GM23338 (cell line): ENCODE measurements at regions not wholly inside any gene's neighbourhood (a gene's known extent, or its start where the extent isn't known, plus 50 kb on each side); places are given as distances from the start of the nearest gene placed in this dataset.

Source experiments
- ATAC-seq: fragments of 200-7000 bp; cut with Tn5 transposase; 3 replicates; pipeline ENCODE4 v1.9.1; 2020
- DNase-seq: peaks from one replicate; pipeline ENCODE4 v3.0.0-alpha.2; 2015; ENCODE audit warnings: low spot score
- H2AFZ ChIP-seq: fragments of 200-600 bp; sonication (generic); 2 replicates; pipeline ENCODE4 v1.8.0; 2016; ENCODE audit warnings: antibody characterized with exemption, mild to moderate bottlenecking, moderate library complexity
- H3F3A ChIP-seq: fragments of 200-600 bp; sonication (generic); replicated peaks from 2 replicates; pipeline ENCODE4 v1.8.0; 2017; ENCODE audit warnings: antibody characterized with exemption, mixed run types, low read depth
- H3K27ac ChIP-seq: fragments of 200-600 bp; sonication (generic); 2 replicates; pipeline ENCODE4 v1.6.1; 2016; ENCODE audit warnings: low read depth
- H3K27me3 ChIP-seq: fragments of 200-600 bp; sonication (generic); 2 replicates; pipeline ENCODE4 v1.8.0; 2016; ENCODE audit warnings: mild to moderate bottlenecking, mixed run types, moderate library complexity; ENCODE audit not compliant: insufficient read depth
- H3K36me3 ChIP-seq: fragments of 200-600 bp; sonication (generic); 2 replicates; pipeline ENCODE4 v1.8.0; 2016; ENCODE audit warnings: mild to moderate bottlenecking; ENCODE audit not compliant: insufficient read depth
- H3K4me1 ChIP-seq: fragments of 200-600 bp; sonication (generic); 2 replicates; pipeline ENCODE4 v1.8.0; 2016; ENCODE audit warnings: mild to moderate bottlenecking, moderate library complexity; ENCODE audit not compliant: insufficient read depth
- H3K4me2 ChIP-seq: fragments of 200-600 bp; sonication (generic); 2 replicates; pipeline ENCODE4 v1.7.1; 2017; ENCODE audit warnings: mixed run types
- H3K4me3 ChIP-seq: fragments of 200-600 bp; sonication (generic); 2 replicates; pipeline ENCODE4 v1.6.1; 2016; ENCODE audit warnings: mixed run types
- H3K79me2 ChIP-seq: fragments of 200-600 bp; sonication (generic); replicated peaks from 2 replicates; pipeline ENCODE4 v1.8.0; 2017; ENCODE audit warnings: mild to moderate bottlenecking; ENCODE audit not compliant: insufficient read depth
- H3K9me2 ChIP-seq: fragments of 200-600 bp; sonication (generic); 2 replicates; pipeline ENCODE4 v1.8.0; 2017; ENCODE audit not compliant: insufficient read depth
- H4K20me1 ChIP-seq: fragments of 200-600 bp; sonication (generic); replicated peaks from 2 replicates; pipeline ENCODE4 v1.8.0; 2017; ENCODE audit warnings: mild to moderate bottlenecking; ENCODE audit not compliant: insufficient read depth
- H3K27ac Mint-ChIP-seq: 2 replicates; pipeline ENCODE4 v1.8.0; 2020; ENCODE audit warnings: inconsistent platforms, mild to moderate bottlenecking, moderate library complexity, mixed read lengths
- H3K27me3 Mint-ChIP-seq: 3 replicates; pipeline ENCODE4 v1.8.0; 2022; ENCODE audit warnings: low read depth, mild to moderate bottlenecking, moderate library complexity, mixed read lengths, inconsistent platforms; ENCODE audit not compliant: insufficient read depth, poor library complexity
- H3K36me3 Mint-ChIP-seq: 3 replicates; pipeline ENCODE4 v1.8.0; 2021; ENCODE audit warnings: low read depth, mild to moderate bottlenecking, inconsistent platforms, moderate library complexity, mixed read lengths
- H3K4me1 Mint-ChIP-seq: 3 replicates; pipeline ENCODE4 v1.8.0; 2020; ENCODE audit warnings: mild to moderate bottlenecking, inconsistent platforms, mixed read lengths
- H3K4me3 Mint-ChIP-seq: 3 replicates; pipeline ENCODE4 v1.8.0; 2021; ENCODE audit warnings: moderate library complexity, mild to moderate bottlenecking, inconsistent platforms, mixed read lengths
- H3K9me3 Mint-ChIP-seq: 3 replicates; pipeline ENCODE4 v1.8.0; 2020; ENCODE audit warnings: moderate library complexity, mild to moderate bottlenecking, inconsistent platforms, mixed read lengths
- CREB1 ChIP-seq: fragments of 250-450 bp; sonication (Bioruptor Pico); IDR thresholded peaks from 2 replicates; pipeline ENCODE4 v1.5.0; 2020; ENCODE audit warnings: low read depth, mild to moderate bottlenecking, moderate library complexity
- CTCF ChIP-seq, 2 experiments: fragments of 200-600 bp in 1 of 2; sonication (generic) in 1 of 2; conservative IDR thresholded peaks; 2 replicates each; pipeline versions ENCODE4 v1.5.1 to v1.6.1; 2016 to 2017; ENCODE audit warnings: antibody characterized with exemption in 2 of 2, low read depth in 2 of 2, mild to moderate bottlenecking in 2 of 2, moderate library complexity in 1 of 2
- ETS1 ChIP-seq: IDR thresholded peaks from 2 replicates; pipeline ENCODE4 v1.6.1; 2016; ENCODE audit warnings: antibody characterized with exemption
- EZH2 ChIP-seq: fragments of 200-600 bp; sonication (generic); IDR thresholded peaks from one replicate; pipeline ENCODE4 v1.8.0; 2017; ENCODE audit warnings: antibody characterized with exemption, mild to moderate bottlenecking, low read depth; ENCODE audit not compliant: unreplicated experiment
- EZH2phosphoT487 ChIP-seq: fragments of 200-600 bp; sonication (generic); IDR thresholded peaks from one replicate; pipeline ENCODE4 v1.8.1; 2018; ENCODE audit warnings: antibody characterized with exemption; ENCODE audit not compliant: unreplicated experiment
- NANOG ChIP-seq: IDR thresholded peaks from 2 replicates; pipeline ENCODE4 v1.6.1; 2016; ENCODE audit warnings: antibody characterized with exemption, borderline replicate concordance
- POLR2AphosphoS5 ChIP-seq: IDR thresholded peaks from 2 replicates; pipeline ENCODE4 v1.6.1; 2016; ENCODE audit warnings: antibody characterized with exemption, low read depth
- REST ChIP-seq: IDR thresholded peaks from one replicate; pipeline ENCODE4 v1.6.1; 2018; ENCODE audit warnings: antibody characterized with exemption; ENCODE audit not compliant: unreplicated experiment
- STAT1 ChIP-seq: IDR thresholded peaks from one replicate; pipeline ENCODE4 v1.6.1; 2016; ENCODE audit warnings: antibody characterized with exemption; ENCODE audit not compliant: unreplicated experiment
- ZNF331 ChIP-seq: fragments of 250-450 bp; sonication (Bioruptor Pico); IDR thresholded peaks from 2 replicates; pipeline ENCODE4 v1.5.0; 2020; ENCODE audit warnings: low read depth, mild to moderate bottlenecking, moderate library complexity

- TF ChIP-seq REST (no peak), CTCF (conservative IDR thresholded peaks at IDR 0.05; ENCODE audit: low read depth in 2 of 2) (no peak), CREB1 (CRISPR knock-in tag) (no peak), ZNF331 (CRISPR knock-in tag) (no peak), NANOG (no peak), STAT1 (no peak), ETS1 (no peak), EZH2 (no peak), POLR2AphosphoS5 (no peak)
These were observed 173.9 kb upstream of the TFAP2D start (continued) for GRCh38 chr6:50539447-50539846.

GRCh38 chr6:50541941-50542340, 171.4 kb upstream of the TFAP2D start:
- no peak for ATAC-seq
- Mint-ChIP-seq H3K27ac (no peak overlapping the region), H3K4me1 (peaks cover 7% of the 10 kb centered on the region; the same call in 2 of the 3 replicates), H3K27me3 (no peaks in the 10 kb centered on the region), H3K9me3 (no peaks in the 10 kb centered on the region), H3K4me3 (no peak overlapping the region), H3K36me3 (no peaks in the 10 kb centered on the region)
- H3K27me3 ChIP-seq: no peaks in the 10 kb centered on the region
- no peaks in the 10 kb centered on the region for H4K20me1 ChIP-seq
- H3K27ac ChIP-seq: no peak overlapping the region
- H3K9me2 ChIP-seq: no peaks in the 10 kb centered on the region
- no peaks in the 10 kb centered on the region for H3K79me2 ChIP-seq
- H3K4me3 ChIP-seq: no peak overlapping the region
- H3F3A ChIP-seq: no peaks in the 10 kb centered on the region
- no peaks in the 10 kb centered on the region for H3K4me1 ChIP-seq
- DNase-seq: no peak
- H2AFZ ChIP-seq: no peak overlapping the region
- no peak overlapping the region for H3K4me2 ChIP-seq
- H3K36me3 ChIP-seq: no peaks in the 10 kb centered on the region
- TF ChIP-seq CTCF (conservative IDR thresholded peaks at IDR 0.05; ENCODE audit: low read depth in 2 of 2): no peak
- TF ChIP-seq ETS1: no peak
- TF ChIP-seq REST: no peak
- no peak for TF ChIP-seq EZH2phosphoT487
